Naive thymus-derived CD8-positive, alpha-beta T cell (primary cell): ENCODE measurements at regions not wholly inside any gene's neighbourhood (a gene's known extent, or its start where the extent isn't known, plus 50 kb on each side); places are given as distances from the start of the nearest gene placed in this dataset.

Experiments used
- ATAC-seq, 2 donors: fragments of 150-1000 bp; cut with Tn5 transposase in 1 of 2; sonication (Bioruptor Pico), chemical (Tn5 transposase) in 1 of 2; 1 replicate in 1 of 2; 2 replicates in 1 of 2; pipeline ENCODE4 v1.10.0; 2021; ENCODE audit warnings: mild to moderate bottlenecking in 2 of 2, moderate library complexity in 2 of 2
- POLR2A ChIA-PET: fragments of 350-600 bp; sonication (Branson Sonifier 250); formaldehyde crosslinking; loops from one replicate; lab custom pipeline; 2021; ENCODE audit warnings: antibody characterized with exemption; lab: Charles Lee
- DNase-seq, 10 donors: peaks; one replicate each; pipeline versions ENCODE4 v3.0.0 to v3.0.0-alpha.2; 2020 to 2022
- H3K27ac Mint-ChIP-seq, 10 donors: one replicate each; pipeline ENCODE4 v1.8.0; 2020 to 2022; ENCODE audit warnings: mild to moderate bottlenecking in 10 of 10, mixed read lengths in 10 of 10, moderate library complexity in 4 of 10, inconsistent platforms in 1 of 10
- H3K27me3 Mint-ChIP-seq, 5 donors: one replicate each; pipeline ENCODE4 v1.8.0; 2021 to 2022; ENCODE audit warnings: mixed read lengths in 5 of 5
- H3K36me3 Mint-ChIP-seq, 3 donors: one replicate each; pipeline ENCODE4 v1.8.0; 2020 to 2022; ENCODE audit warnings: mixed read lengths in 3 of 3, mild to moderate bottlenecking in 2 of 3, inconsistent platforms in 1 of 3
- H3K4me1 Mint-ChIP-seq, 4 donors: one replicate each; pipeline ENCODE4 v1.8.0; 2021 to 2022; ENCODE audit warnings: mixed read lengths in 4 of 4
- H3K4me3 Mint-ChIP-seq, 10 donors: one replicate each; pipeline ENCODE4 v1.8.0; 2020 to 2022; ENCODE audit warnings: mild to moderate bottlenecking in 10 of 10, mixed read lengths in 10 of 10, moderate library complexity in 6 of 10, inconsistent platforms in 1 of 10
- H3K9me3 Mint-ChIP-seq, 9 donors: one replicate each; pipeline ENCODE4 v1.8.0; 2020 to 2022; ENCODE audit warnings: mixed read lengths in 9 of 9, mild to moderate bottlenecking in 3 of 9, inconsistent platforms in 1 of 9, moderate library complexity in 1 of 9

- H3K9me3 Mint-ChIP-seq: peaks cover 0 to 15% (median 4%) of the 10 kb centered on the region in 9 donors
- no peak for ATAC-seq
- H3K4me1 Mint-ChIP-seq: peaks cover 3 to 18% (median 7%) of the 10 kb centered on the region in 4 donors
- POLR2A ChIA-PET: no interaction called here
- peaks cover 31 to 48% (median 42%) of the 10 kb centered on the region in 3 donors for H3K36me3 Mint-ChIP-seq
- H3K27ac Mint-ChIP-seq: no peak overlapping the region
- H3K27me3 Mint-ChIP-seq: no peaks in the 10 kb centered on the region
- no peak for DNase-seq
- no peak overlapping the region for H3K4me3 Mint-ChIP-seq
Observed at GRCh38 chr18:23353459-23353858, 99.6 kb upstream of the RIOK3 start.

DNA sequence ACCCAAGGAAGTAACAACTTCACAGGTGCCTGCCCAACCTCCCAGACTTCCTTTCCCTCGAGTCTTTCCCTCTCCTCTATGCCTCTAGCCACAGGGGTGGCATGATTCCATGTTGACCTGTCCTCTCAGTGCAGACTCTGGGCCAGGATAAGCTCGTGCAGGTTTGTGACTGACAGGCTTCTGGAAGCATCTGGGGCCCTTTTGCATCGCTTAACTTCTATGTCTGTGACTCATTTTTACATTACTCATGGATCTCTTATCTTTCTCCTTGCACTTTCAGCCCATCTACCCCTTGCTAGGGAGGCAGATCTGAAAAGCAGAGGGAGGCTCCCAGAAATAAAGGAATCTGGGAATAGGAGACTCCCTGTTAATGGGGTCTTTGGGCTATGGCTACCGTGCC lies 98.5 kb upstream of the RIOK3 start:
- H3K4me3 Mint-ChIP-seq: no peak overlapping the region
- DNase-seq (no peak), ATAC-seq (no peak)
- no peak overlapping the region for H3K27ac Mint-ChIP-seq
- peaks cover 29 to 37% (median 36%) of the 10 kb centered on the region in 3 donors for H3K36me3 Mint-ChIP-seq
- POLR2A ChIA-PET: no interaction called here
- H3K9me3 Mint-ChIP-seq: peaks cover 0 to 9% (median 4%) of the 10 kb centered on the region in 9 donors
- H3K4me1 Mint-ChIP-seq: peaks cover 6 to 27% (median 15%) of the 10 kb centered on the region in 4 donors
- no peaks in the 10 kb centered on the region for H3K27me3 Mint-ChIP-seq

GRCh38 chr18:23355206-23355605 lies 97.9 kb upstream of the RIOK3 start:
- H3K4me3 Mint-ChIP-seq: no peak overlapping the region
- no peak for ATAC-seq
- H3K27ac Mint-ChIP-seq: no peak overlapping the region
- POLR2A ChIA-PET: no interaction called here
- peaks cover 0 to 3% (median 0%) of the 10 kb centered on the region in 9 donors for H3K9me3 Mint-ChIP-seq
- no peaks in the 10 kb centered on the region for H3K27me3 Mint-ChIP-seq
- H3K36me3 Mint-ChIP-seq: peaks cover 23 to 31% (median 31%) of the 10 kb centered on the region in 3 donors
- H3K4me1 Mint-ChIP-seq: peaks cover 6 to 27% (median 15%) of the 10 kb centered on the region in 4 donors
- DNase-seq: no peak

DNA sequence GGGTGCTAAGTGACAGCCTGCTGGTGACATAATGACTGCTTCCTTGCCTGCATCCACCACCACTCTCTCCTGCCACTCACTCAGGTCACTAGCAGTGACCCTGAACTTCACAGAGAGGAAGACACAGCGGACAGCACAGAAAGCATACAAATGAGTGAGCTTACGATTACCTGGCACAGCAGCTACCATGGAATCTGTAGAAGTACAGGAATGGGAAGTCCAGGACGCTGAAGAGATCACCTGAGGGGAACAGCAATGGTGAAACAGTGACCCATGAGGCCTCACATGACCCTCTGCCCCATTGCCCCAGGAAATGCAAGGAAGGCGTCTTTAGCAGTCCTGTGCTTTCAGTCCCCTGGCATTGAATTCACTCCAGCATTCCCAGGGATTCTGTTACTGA lies 96.7 kb upstream of the RIOK3 start:
- H3K9me3 Mint-ChIP-seq: no peaks in the 10 kb centered on the region
- POLR2A ChIA-PET: no interaction called here
- peak overlapping the region in 1 of 10 donors; percentile 16 for H3K4me3 Mint-ChIP-seq
- H3K27me3 Mint-ChIP-seq: no peaks in the 10 kb centered on the region
- no peak for DNase-seq
- H3K4me1 Mint-ChIP-seq: peaks cover 6 to 27% (median 15%) of the 10 kb centered on the region in 4 donors
- peaks cover 18 to 21% (median 21%) of the 10 kb centered on the region in 3 donors for H3K36me3 Mint-ChIP-seq
- ATAC-seq: no peak
- H3K27ac Mint-ChIP-seq: peak overlapping the region in 1 of 10 donors; percentile 9

DNA sequence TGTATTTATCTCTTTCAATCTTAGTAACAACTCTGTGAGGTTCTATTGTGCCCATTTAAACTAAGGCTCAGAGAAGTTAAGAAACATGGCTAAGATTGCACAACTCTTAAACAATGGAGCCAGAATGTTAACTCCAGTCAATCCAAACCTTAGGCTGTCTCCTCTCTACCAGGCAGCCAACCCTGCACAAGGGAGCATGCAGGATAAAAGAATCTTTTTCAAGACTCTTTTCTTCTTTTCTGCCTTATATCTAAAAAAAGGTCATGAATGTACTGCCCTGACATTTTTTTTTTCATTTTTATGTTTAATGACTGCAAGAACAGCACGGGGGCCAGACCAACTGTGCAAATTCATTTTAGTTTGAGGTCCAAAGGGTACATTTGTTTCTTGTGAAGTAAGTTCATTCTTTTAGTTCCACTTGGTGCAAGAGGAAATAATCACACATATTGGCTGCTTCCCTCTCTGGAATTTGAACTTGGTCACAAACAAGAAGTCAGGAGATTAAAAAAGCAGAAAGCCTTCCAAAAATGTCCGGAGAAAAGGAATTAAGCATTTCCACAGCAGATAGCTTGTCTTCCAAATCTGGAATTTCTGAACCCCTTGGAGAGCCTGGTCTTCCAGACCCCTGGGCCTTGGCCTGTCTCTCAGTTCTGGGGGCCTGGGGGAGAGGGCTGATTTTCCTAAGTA lies 96.0 kb upstream of the RIOK3 start:
- Mint-ChIP-seq H3K4me1 (peaks cover 6 to 27% (median 15%) of the 10 kb centered on the region in 4 donors), H3K27ac (peak overlapping the region in 1 of 10 donors; percentile 34), H3K36me3 (peaks cover 11 to 15% (median 15%) of the 10 kb centered on the region in 3 donors), H3K27me3 (no peaks in the 10 kb centered on the region), H3K9me3 (no peaks in the 10 kb centered on the region), H3K4me3 (no peak overlapping the region)
- no peak for DNase-seq
- no peak for ATAC-seq
- POLR2A ChIA-PET: no interaction called here

DNA sequence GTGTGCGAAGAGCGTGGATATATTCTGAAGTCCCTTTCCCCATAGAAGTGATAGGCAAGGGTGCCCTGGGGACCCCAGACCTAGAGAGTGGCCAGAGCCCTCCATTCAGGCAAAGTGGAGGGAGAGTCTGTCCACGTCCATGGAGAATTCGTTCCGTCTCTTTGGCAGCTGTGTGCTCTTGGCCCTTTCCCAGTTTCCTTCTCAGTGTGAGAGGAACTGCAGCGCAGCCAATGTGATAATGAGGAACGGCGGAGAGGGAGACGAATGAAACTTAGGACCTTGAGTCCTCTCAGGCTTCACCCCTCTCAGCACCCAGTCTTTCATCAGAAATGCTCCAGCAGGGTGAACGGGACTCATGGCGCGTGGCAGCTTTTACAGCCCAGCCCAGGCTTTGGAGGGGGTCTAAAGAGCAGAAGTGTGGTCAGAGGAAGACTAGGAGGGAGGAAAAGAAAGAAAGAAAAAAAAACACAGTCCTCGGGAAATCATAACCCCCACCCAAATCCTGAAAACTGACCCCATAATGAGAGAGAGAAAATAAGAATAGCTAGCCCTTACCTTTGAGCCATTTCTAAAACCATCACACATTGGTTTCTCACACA lies 95.0 kb upstream of the RIOK3 start:
- Mint-ChIP-seq H3K4me3 (peak overlapping the region in 2 of 10 donors; percentile 23 to 36), H3K27ac (peak overlapping the region in 4 of 10 donors; percentile 51 to 74 (median 62)), H3K27me3 (no peaks in the 10 kb centered on the region), H3K36me3 (peaks cover 2 to 10% (median 8%) of the 10 kb centered on the region in 3 donors), H3K9me3 (no peaks in the 10 kb centered on the region), H3K4me1 (peaks cover 6 to 27% (median 15%) of the 10 kb centered on the region in 4 donors)
- ATAC-seq (no peak), DNase-seq (no peak)
- POLR2A ChIA-PET: no interaction called here

GRCh38 chr18:23359421-23359820 lies 93.7 kb upstream of the RIOK3 start:
- no peak for DNase-seq
- H3K9me3 Mint-ChIP-seq: no peaks in the 10 kb centered on the region
- POLR2A ChIA-PET: no interaction called here
- H3K27me3 Mint-ChIP-seq: no peaks in the 10 kb centered on the region
- H3K4me3 Mint-ChIP-seq: no peak overlapping the region
- H3K4me1 Mint-ChIP-seq: peaks cover 6 to 26% (median 15%) of the 10 kb centered on the region in 4 donors
- ATAC-seq: no peak
- peaks cover 0 to 6% (median 5%) of the 10 kb centered on the region in 3 donors for H3K36me3 Mint-ChIP-seq
- no peak overlapping the region for H3K27ac Mint-ChIP-seq

- H3K4me3 Mint-ChIP-seq: no peak overlapping the region
- DNase-seq (no peak), ATAC-seq (no peak)
- POLR2A ChIA-PET: no interaction called here
- H3K36me3 Mint-ChIP-seq: no peaks in the 10 kb centered on the region
- no peak overlapping the region for H3K27ac Mint-ChIP-seq
- H3K27me3 Mint-ChIP-seq: no peaks in the 10 kb centered on the region
- H3K4me1 Mint-ChIP-seq: peaks cover 0 to 4% (median 2%) of the 10 kb centered on the region in 4 donors
- no peaks in the 10 kb centered on the region for H3K9me3 Mint-ChIP-seq
Observed at GRCh38 chr18:23363865-23364570, 89.1 kb upstream of the RIOK3 start.

- H3K36me3 Mint-ChIP-seq: no peaks in the 10 kb centered on the region
- no peaks in the 10 kb centered on the region for H3K27me3 Mint-ChIP-seq
- no peak overlapping the region for H3K27ac Mint-ChIP-seq
- POLR2A ChIA-PET: interaction anchor here (0.6 kb wide), 1 partner anchor 16 kb away, joined by 6 read pairs; no protein-coding TSS in a partner anchor
- ATAC-seq (no peak), DNase-seq (no peak)
- H3K4me1 Mint-ChIP-seq: no peaks in the 10 kb centered on the region
- no peaks in the 10 kb centered on the region for H3K9me3 Mint-ChIP-seq
- no peak overlapping the region for H3K4me3 Mint-ChIP-seq
Observed at GRCh38 chr18:23365602-23366001, 87.5 kb upstream of the RIOK3 start.

DNA sequence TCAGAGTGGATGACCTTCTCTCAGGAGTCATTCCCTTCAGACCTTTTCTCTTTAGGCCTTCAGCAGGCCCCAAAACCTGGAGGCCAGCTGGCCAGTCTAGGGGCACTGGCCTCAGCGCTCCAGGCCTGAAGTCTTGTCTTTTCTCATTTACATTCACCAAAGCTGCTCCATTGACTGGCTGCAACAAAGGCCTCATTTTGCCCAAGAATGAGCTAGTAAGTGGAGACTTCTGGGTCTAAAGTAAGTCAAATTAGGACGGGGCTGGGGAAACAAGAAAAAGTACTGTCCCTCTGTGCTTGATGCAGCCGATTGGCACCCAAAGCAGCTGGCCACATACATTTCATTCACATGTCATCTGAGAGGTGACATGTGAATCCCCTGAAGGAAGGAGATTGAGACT lies 83.8 kb upstream of the RIOK3 start:
- Mint-ChIP-seq H3K9me3 (no peaks in the 10 kb centered on the region), H3K4me1 (no peaks in the 10 kb centered on the region), H3K27me3 (no peaks in the 10 kb centered on the region), H3K36me3 (no peaks in the 10 kb centered on the region), H3K4me3 (no peak overlapping the region), H3K27ac (no peak overlapping the region)
- POLR2A ChIA-PET: no interaction called here
- ATAC-seq (no peak), DNase-seq (no peak)

DNA sequence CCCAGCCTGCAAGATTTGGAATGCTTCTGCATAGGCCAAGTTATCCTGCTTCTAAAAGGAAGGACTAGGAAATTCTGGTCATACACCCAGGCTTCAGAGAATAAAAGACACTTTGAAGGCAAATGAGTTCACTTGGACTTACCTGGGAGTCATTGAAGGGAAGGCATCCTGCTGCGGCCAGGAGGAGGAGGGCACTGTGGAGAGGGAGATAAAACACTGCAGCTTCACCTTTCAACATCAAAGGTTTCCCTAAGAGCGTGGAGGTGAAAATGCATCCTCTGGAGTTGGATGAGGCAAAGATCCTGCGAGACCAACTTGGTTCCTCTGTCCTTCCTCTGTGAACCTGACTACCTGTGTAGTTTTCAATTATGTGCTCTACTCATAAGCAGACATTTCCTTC lies 79.5 kb upstream of the RIOK3 start:
- no peak overlapping the region for H3K27ac Mint-ChIP-seq
- POLR2A ChIA-PET: no interaction called here
- no peaks in the 10 kb centered on the region for H3K4me1 Mint-ChIP-seq
- peaks cover 0 to 9% (median 0%) of the 10 kb centered on the region in 3 donors for H3K36me3 Mint-ChIP-seq
- H3K4me3 Mint-ChIP-seq: no peak overlapping the region
- no peak for DNase-seq
- H3K27me3 Mint-ChIP-seq: no peaks in the 10 kb centered on the region
- no peaks in the 10 kb centered on the region for H3K9me3 Mint-ChIP-seq
- no peak for ATAC-seq

DNA sequence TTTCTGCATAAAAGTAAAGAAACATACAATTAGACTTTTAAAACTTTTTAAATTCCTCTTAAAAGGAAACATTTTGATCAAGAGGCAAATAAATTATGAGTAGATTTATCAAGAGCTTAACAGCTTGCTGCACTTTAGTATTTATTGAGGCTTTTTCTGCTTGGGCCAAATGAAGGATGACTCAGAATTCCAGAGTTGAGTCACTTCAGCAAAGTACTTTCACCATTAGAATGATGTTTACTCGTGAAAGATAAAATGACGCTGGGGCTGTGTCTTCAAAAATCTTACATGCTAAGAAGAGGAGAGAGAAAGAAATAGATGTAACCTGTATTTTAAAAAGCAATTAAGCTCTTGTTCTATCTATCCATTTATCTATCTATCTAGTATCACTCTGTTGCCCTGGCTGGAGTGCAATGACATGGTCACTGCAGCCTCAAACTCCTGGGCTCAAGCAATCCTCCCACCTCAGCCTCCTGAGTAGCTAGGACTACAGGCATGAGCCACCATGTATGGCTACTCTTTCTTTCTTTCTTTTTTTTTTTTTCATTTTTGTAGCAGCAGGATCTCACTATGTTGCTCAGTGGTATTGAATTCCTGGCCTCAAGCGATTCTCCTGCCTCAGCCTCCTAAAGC lies 75.3 kb upstream of the RIOK3 start:
- peak overlapping the region in 1 of 10 donors; percentile 36 for H3K27ac Mint-ChIP-seq
- peaks cover 0 to 9% (median 0%) of the 10 kb centered on the region in 3 donors for H3K36me3 Mint-ChIP-seq
- POLR2A ChIA-PET: no interaction called here
- ATAC-seq (no peak), DNase-seq (no peak)
- no peak overlapping the region for H3K4me3 Mint-ChIP-seq
- no peaks in the 10 kb centered on the region for H3K9me3 Mint-ChIP-seq
- no peaks in the 10 kb centered on the region for H3K4me1 Mint-ChIP-seq
- no peaks in the 10 kb centered on the region for H3K27me3 Mint-ChIP-seq
